Neural cell (in vitro differentiated cells): ENCODE measurements at regions not wholly inside any gene's neighbourhood (a gene's known extent, or its start where the extent isn't known, plus 50 kb on each side); places are given as distances from the start of the nearest gene placed in this dataset.
"Not testable (repeated sequence)": the region's sequence is repeated elsewhere in the genome, so short reads cannot be mapped to it uniquely, and the experiment has no call there.

ENCODE experiments used
- H2AFZ ChIP-seq: fragments of 200-600, 300-800 bp; sonication (generic), shearing (Covaris generic); 2 replicates; pipeline ENCODE4 v1.6.0; 2014; ENCODE audit warnings: low read depth, mild to moderate bottlenecking, antibody characterized with exemption, low read length, moderate library complexity
- H3F3A ChIP-seq: fragments of 200-600 bp; shearing (Covaris generic); 2 replicates; pipeline ENCODE4 v1.6.1; 2016; ENCODE audit warnings: mild to moderate bottlenecking, moderate library complexity, mixed read lengths, antibody characterized with exemption, low read length; ENCODE audit not compliant: insufficient read depth, poor library complexity, severe bottlenecking
- H3K27ac ChIP-seq: fragments of 200-600, 300-800 bp; sonication (generic), shearing (Covaris generic); 2 replicates; pipeline ENCODE4 v1.5.1; 2014; ENCODE audit warnings: mild to moderate bottlenecking, low read length, moderate library complexity
- H3K27me3 ChIP-seq: fragments of 300-800, 200-600 bp; sonication (generic), shearing (Covaris generic); 2 replicates; pipeline ENCODE4 v1.6.0; 2014; ENCODE audit warnings: mild to moderate bottlenecking, low read depth, low read length, moderate library complexity; ENCODE audit not compliant: insufficient read depth
- H3K36me3 ChIP-seq: fragments of 300-800, 200-600 bp; sonication (generic), shearing (Covaris generic); 2 replicates; pipeline ENCODE4 v1.5.1; 2014; ENCODE audit warnings: mild to moderate bottlenecking, antibody characterized with exemption, low read length, moderate library complexity; ENCODE audit not compliant: insufficient read depth
- H3K4me2 ChIP-seq: fragments of 300-800, 200-600 bp; sonication (generic), shearing (Covaris generic); 2 replicates; pipeline ENCODE4 v1.6.0; 2014; ENCODE audit warnings: mild to moderate bottlenecking, low read length
- H3K4me3 ChIP-seq: fragments of 300-800, 200-600 bp; sonication (generic), shearing (Covaris generic); 2 replicates; pipeline ENCODE4 v1.5.1; 2014; ENCODE audit warnings: mild to moderate bottlenecking, low read length, moderate library complexity
- H3K79me2 ChIP-seq: fragments of 200-600 bp; shearing (Covaris generic); replicated peaks from 2 replicates; pipeline ENCODE4 v1.6.0; 2014; ENCODE audit warnings: mild to moderate bottlenecking, low read length, moderate library complexity; ENCODE audit not compliant: insufficient read depth
- H3K9ac ChIP-seq: fragments of 300-800, 200-600 bp; sonication (generic), shearing (Covaris generic); 2 replicates; pipeline ENCODE4 v1.6.1; 2016; ENCODE audit warnings: mild to moderate bottlenecking, low read length, mixed read lengths
- H3K9me2 ChIP-seq: fragments of 200-600 bp; shearing (Covaris generic); 2 replicates; pipeline ENCODE4 v1.6.1; 2016; ENCODE audit warnings: mild to moderate bottlenecking, low read length, mixed read lengths; ENCODE audit not compliant: insufficient read depth
- H3K9me3 ChIP-seq: fragments of 200-600, 300-800 bp; sonication (generic), shearing (Covaris generic); 2 replicates; pipeline ENCODE4 v1.6.1; 2016; ENCODE audit warnings: mild to moderate bottlenecking, mixed run types, low read length, moderate library complexity, mixed read lengths
- H4K20me1 ChIP-seq: fragments of 200-600 bp; shearing (Covaris generic); 2 replicates; pipeline ENCODE4 v1.6.1; 2016; ENCODE audit warnings: mild to moderate bottlenecking, mixed run types; ENCODE audit not compliant: insufficient read depth
- CTCF ChIP-seq: fragments of 450-650 bp; IDR thresholded peaks from 2 replicates; pipeline ENCODE4 v1.5.1; 2014; ENCODE audit warnings: antibody characterized with exemption, mild to moderate bottlenecking, moderate library complexity; ENCODE audit not compliant: poor library complexity, severe bottlenecking
- EP300 ChIP-seq: fragments of 450-650 bp; conservative IDR thresholded peaks from 2 replicates; pipeline ENCODE4 v1.6.1; 2014; ENCODE audit warnings: antibody characterized with exemption, mild to moderate bottlenecking, moderate library complexity; ENCODE audit not compliant: poor library complexity, severe bottlenecking
- EZH2 ChIP-seq: fragments of 200-600, 300-800 bp; shearing (Covaris generic), sonication (generic); IDR thresholded peaks from 2 replicates; pipeline ENCODE4 v1.6.1; 2014; ENCODE audit warnings: antibody characterized with exemption, low read length, borderline replicate concordance, mild to moderate bottlenecking; ENCODE audit not compliant: insufficient read depth, poor library complexity, severe bottlenecking
- MXI1 ChIP-seq: fragments of 450-650 bp; conservative IDR thresholded peaks from 2 replicates; pipeline ENCODE4 v1.6.1; 2014; ENCODE audit warnings: antibody characterized with exemption, mild to moderate bottlenecking; ENCODE audit not compliant: poor library complexity, severe bottlenecking
- POLR2AphosphoS5 ChIP-seq: IDR thresholded peaks from 2 replicates; pipeline ENCODE4 v1.6.1; 2012
- RAD21 ChIP-seq: fragments of 450-650 bp; conservative IDR thresholded peaks from 2 replicates; pipeline ENCODE4 v1.6.1; 2014; ENCODE audit warnings: antibody characterized with exemption, mild to moderate bottlenecking, moderate library complexity
- REST ChIP-seq: IDR thresholded peaks from 2 replicates; pipeline ENCODE4 v1.6.1; 2012; ENCODE audit warnings: borderline replicate concordance
- SMC3 ChIP-seq: fragments of 450-650 bp; conservative IDR thresholded peaks from 2 replicates; pipeline ENCODE4 v1.6.1; 2014; ENCODE audit warnings: antibody characterized with exemption, mild to moderate bottlenecking, moderate library complexity; ENCODE audit not compliant: poor library complexity
- TAF1 ChIP-seq: IDR thresholded peaks from 2 replicates; pipeline ENCODE4 v1.6.1; 2012; ENCODE audit warnings: low read depth

- Histone ChIP-seq H2AFZ (no peak overlapping the region), H3K4me3 (no peak overlapping the region), H3K27me3 (no peaks in the 10 kb centered on the region), H3K36me3 (no peaks in the 10 kb centered on the region), H3K9me3 (no peaks in the 10 kb centered on the region), H3K9ac (no peak overlapping the region), H3K9me2 (no peaks in the 10 kb centered on the region), H4K20me1 (no peaks in the 10 kb centered on the region), H3K79me2 (no peaks in the 10 kb centered on the region), H3K4me2 (no peak overlapping the region), H3F3A (no peaks in the 10 kb centered on the region), H3K27ac (no peak overlapping the region)
- TF ChIP-seq EP300: no peak
- no peak for TF ChIP-seq RAD21
- TF ChIP-seq POLR2AphosphoS5: no peak
- no peak for TF ChIP-seq REST
- no peak for TF ChIP-seq TAF1
- TF ChIP-seq SMC3: no peak
Measured at GRCh38 chr3:22414239-22414638, 663.2 kb upstream of the ZNF385D start.

GRCh38 chr3:22416838-22417446 lies 665.9 kb upstream of the ZNF385D start:
- H3K79me2 ChIP-seq, H3K9ac ChIP-seq, H3K4me2 ChIP-seq, H3F3A ChIP-seq, H3K27me3 ChIP-seq, H3K9me2 ChIP-seq, H3K27ac ChIP-seq, H4K20me1 ChIP-seq, H2AFZ ChIP-seq, H3K36me3 ChIP-seq, H3K9me3 ChIP-seq, H3K4me3 ChIP-seq: not testable (repeated sequence)

- H3K4me3 ChIP-seq: no peak overlapping the region
- no peaks in the 10 kb centered on the region for H3K27me3 ChIP-seq
- TF ChIP-seq RAD21: no peak
- TF ChIP-seq POLR2AphosphoS5: no peak
- TF ChIP-seq CTCF: no peak
- TF ChIP-seq EP300: no peak
- TF ChIP-seq TAF1: no peak
- no peak for TF ChIP-seq SMC3
- no peak for TF ChIP-seq EZH2
- TF ChIP-seq REST: no peak
- TF ChIP-seq MXI1: no peak
- H3K9me2 ChIP-seq: no peaks in the 10 kb centered on the region
- no peaks in the 10 kb centered on the region for H3K36me3 ChIP-seq
- no peaks in the 10 kb centered on the region for H3F3A ChIP-seq
- no peaks in the 10 kb centered on the region for H3K79me2 ChIP-seq
- H2AFZ ChIP-seq: no peak overlapping the region
- no peak overlapping the region for H3K27ac ChIP-seq
- no peaks in the 10 kb centered on the region for H3K9me3 ChIP-seq
- no peak overlapping the region for H3K4me2 ChIP-seq
- H4K20me1 ChIP-seq: no peaks in the 10 kb centered on the region
- no peak overlapping the region for H3K9ac ChIP-seq
Measured at GRCh38 chr3:22419261-22419660, 668.3 kb upstream of the ZNF385D start.
